GM15510 (cell line): ENCODE measurements at regions not wholly inside any gene's neighbourhood (a gene's known extent, or its start where the extent isn't known, plus 50 kb on each side); places are given as distances from the start of the nearest gene placed in this dataset.

Experiments
- POLR2A ChIP-seq: IDR thresholded peaks from 3 replicates; pipeline ENCODE4 v1.6.1; 2011; ENCODE audit warnings: borderline replicate concordance; ENCODE audit not compliant: insufficient read length; ENCODE audit errors: extremely low read depth

DNA sequence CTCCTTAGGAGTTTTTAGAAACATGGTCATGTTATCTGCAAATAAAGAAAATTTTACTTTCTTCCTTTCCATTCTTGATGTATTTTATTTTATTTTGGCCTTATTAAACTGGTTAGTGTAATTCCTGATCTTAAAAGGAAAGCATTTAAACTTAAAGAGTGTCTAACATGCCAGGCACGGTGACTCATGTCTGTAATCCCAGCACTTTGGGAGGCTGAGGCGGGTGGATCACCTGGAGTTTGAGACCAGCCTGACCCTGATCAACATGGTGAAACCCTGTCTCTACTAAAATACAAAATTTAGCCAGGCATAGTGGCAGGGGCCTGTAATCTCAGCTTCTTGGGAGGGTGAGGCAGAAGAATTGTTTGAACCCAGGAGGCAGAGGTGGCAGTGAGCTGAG is 281.3 kb downstream of the PTTG2 start:
- no peak for TF ChIP-seq POLR2A

GRCh38 chr4:38242101-38242500 is 281.9 kb downstream of the PTTG2 start:
- no peak for TF ChIP-seq POLR2A

GRCh38 chr4:38242822-38243387 is 282.7 kb downstream of the PTTG2 start:
- TF ChIP-seq POLR2A, result no peak

GRCh38 chr4:38243388-38244053 is 283.3 kb downstream of the PTTG2 start:
- TF ChIP-seq POLR2A, result no peak

- no peak for TF ChIP-seq POLR2A
Observed at GRCh38 chr4:38254825-38255224, 294.6 kb downstream of the PTTG2 start.

- TF ChIP-seq POLR2A, result no peak
Observed at GRCh38 chr4:38255572-38255971, 295.4 kb downstream of the PTTG2 start.

GRCh38 chr4:38266616-38267015 is 306.4 kb downstream of the PTTG2 start:
- TF ChIP-seq POLR2A, result no peak

GRCh38 chr4:38268108-38268820 is 308.1 kb downstream of the PTTG2 start:
- TF ChIP-seq POLR2A, result no peak

DNA sequence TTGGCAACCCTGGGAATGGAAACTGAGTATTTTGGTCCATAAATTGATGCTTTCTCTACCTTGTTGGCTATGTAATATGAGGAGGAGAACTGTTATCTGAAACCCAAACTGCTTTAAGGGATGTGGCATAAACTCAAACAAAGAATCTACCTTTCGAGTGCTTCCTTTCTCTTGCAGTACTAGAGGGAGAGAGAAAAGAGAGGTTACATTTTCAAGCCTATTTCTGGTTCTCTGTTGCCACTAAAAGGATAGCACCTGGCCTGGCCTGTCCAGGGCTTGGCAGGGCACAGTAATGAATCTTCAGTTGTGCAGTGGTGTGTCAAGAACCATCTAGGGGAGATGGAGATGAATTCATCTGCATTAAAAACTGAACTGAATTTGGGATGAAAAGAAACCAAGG is 308.6 kb downstream of the PTTG2 start:
- no peak for TF ChIP-seq POLR2A

GRCh38 chr4:38273407-38273806 is 313.2 kb downstream of the PTTG2 start:
- no peak for TF ChIP-seq POLR2A

DNA sequence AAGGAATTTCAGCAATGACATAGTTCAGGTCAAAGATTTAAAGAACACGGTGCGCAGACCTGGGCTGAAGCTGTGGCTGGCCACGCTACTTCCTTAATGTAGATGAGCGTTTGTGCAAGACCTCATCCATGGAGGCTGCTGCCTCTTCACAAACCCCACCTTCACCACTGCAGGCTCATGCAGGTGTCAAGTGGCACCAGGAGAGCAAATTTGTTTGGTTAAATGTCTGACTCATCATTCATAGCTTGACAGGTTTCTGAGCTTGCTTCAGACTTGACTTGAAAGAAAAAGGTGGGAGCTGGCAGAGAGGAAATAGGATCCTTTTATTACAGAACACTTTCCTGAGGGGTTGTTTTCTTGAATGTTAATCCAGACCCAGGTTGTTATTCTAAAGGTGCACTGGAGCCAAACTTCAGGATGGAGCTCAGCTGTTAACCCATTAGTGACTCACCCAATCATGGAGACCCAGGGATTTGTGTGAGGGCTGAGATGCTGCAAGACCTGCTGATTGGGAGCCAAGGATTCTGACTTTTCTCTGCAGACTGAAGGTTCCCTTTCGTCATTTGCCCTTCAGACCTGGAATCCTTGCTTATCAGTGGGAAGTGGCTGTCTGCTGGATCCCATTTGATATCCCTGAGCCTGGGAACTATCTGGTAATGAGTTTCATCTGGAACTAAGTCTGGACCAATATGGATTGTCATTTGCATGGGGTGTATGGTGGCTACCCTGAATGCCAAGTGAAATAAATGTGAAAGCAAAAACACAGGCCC is 315.3 kb downstream of the PTTG2 start:
- TF ChIP-seq POLR2A, result no peak

- no peak for TF ChIP-seq POLR2A
Observed at GRCh38 chr4:38278255-38278654, 318.1 kb downstream of the PTTG2 start.

DNA sequence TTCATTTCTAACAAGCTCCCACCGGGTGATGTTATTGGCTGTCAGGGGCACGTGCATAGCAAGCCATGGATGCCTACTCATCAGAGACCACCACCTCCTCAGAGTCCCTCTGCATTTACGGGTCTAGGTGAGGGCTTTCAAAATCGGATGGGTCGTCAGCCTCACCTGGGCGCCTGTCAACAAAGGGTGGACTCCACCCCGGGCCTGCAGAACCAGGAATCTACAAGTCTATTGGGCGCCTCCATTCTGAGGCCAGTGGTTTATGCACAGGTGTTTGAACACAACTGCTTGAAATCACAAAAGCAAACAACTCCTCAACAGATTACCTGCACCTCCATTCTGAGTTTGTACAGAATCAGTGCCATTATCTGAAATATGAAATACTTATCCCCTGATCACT is 318.9 kb downstream of the PTTG2 start:
- no peak for TF ChIP-seq POLR2A

DNA sequence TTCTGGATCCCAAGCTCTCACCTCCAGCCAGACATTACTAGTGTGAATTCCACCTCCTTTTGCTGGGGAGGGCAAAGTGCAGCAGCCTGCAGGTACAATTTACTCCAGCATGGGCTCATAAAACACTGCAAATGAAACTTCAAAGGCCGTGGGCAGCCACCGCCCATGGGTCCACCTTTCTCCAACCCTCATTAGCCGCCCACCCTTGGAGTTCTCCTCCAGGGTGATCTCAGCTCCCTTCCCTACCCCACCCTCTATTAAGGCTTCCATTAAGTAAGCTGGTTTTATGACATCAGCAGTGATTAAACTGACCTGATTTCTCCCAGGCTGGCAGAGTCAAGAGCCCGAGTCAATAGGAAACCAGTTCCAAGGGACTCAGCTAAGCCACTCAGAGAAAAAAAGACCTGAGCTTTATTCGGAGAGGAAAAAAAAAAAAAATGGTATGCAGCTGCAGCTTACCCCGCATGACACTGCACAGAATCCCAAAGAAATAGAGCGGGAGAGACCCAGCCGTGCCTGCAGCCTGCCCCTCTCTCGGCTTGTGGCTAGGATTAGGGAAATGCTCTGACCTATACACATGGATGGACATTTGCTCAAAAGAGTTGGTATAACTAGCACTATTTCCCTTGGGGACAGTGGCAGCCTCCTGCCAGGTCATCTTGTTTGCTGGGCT is 319.6 kb downstream of the PTTG2 start:
- no peak for TF ChIP-seq POLR2A

- no peak for TF ChIP-seq POLR2A
Observed at GRCh38 chr4:38280323-38280706, 320.1 kb downstream of the PTTG2 start.
